ENCODE measurements at regions not wholly inside any gene's neighbourhood (a gene's known extent, or its start where the extent isn't known, plus 50 kb on each side); places are given as distances from the start of the nearest gene placed in this dataset.

DNA sequence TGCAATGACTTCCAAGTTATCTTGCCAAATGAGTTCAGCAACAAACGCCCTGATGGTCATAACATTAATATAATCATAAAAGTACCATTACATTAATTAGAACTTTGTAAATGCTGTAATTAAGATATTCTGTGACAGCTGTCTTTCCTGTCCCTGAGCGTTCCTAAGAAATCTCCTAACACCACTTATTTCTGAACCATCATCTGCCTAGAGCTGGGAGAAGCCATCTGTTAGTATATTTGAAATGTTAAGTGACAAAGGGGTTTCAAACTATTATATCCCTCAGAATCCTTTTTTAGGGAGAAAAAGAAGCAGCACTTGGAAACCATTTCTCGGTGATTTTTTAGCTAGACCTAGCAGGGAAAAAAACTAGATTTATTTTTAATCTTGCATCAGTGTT lies 657.5 kb downstream of the FAM181B start:
- TF ChIP-seq, protein P1, sequence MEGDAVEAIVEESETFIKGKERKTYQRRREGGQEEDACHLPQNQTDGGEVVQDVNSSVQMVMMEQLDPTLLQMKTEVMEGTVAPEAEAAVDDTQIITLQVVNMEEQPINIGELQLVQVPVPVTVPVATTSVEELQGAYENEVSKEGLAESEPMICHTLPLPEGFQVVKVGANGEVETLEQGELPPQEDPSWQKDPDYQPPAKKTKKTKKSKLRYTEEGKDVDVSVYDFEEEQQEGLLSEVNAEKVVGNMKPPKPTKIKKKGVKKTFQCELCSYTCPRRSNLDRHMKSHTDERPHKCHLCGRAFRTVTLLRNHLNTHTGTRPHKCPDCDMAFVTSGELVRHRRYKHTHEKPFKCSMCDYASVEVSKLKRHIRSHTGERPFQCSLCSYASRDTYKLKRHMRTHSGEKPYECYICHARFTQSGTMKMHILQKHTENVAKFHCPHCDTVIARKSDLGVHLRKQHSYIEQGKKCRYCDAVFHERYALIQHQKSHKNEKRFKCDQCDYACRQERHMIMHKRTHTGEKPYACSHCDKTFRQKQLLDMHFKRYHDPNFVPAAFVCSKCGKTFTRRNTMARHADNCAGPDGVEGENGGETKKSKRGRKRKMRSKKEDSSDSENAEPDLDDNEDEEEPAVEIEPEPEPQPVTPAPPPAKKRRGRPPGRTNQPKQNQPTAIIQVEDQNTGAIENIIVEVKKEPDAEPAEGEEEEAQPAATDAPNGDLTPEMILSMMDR (IDR thresholded peaks at IDR 0.05) = no peak
- TF ChIP-seq POLR2A (IDR thresholded peaks at IDR 0.05) (no peak), POLR2AphosphoS5 (IDR thresholded peaks at IDR 0.05) (no peak), EP300 (IDR thresholded peaks at IDR 0.05) (no peak)

All from sigmoid colon (tissue), 4 donors.